ENCODE measurements at regions not wholly inside any gene's neighbourhood (a gene's known extent, or its start where the extent isn't known, plus 50 kb on each side); places are given as distances from the start of the nearest gene placed in this dataset.

GRCh38 chr2:215597577-215597976 is 161.7 kb upstream of the FN1 start:
- no peak for DNase-seq (ENCODE audit: low read depth)
- no peak overlapping the region for H3K4me3 ChIP-seq (ENCODE audit: low read depth, low read length)
- no peak for TF ChIP-seq CTCF (IDR thresholded peaks at IDR 0.05; ENCODE audit: control insufficient read depth, extremely low read depth, insufficient read depth)

- no peak for DNase-seq (ENCODE audit: low read depth)
- H3K4me3 ChIP-seq (ENCODE audit: low read depth, low read length) = no peak overlapping the region
- no peak for TF ChIP-seq CTCF (IDR thresholded peaks at IDR 0.05; ENCODE audit: control insufficient read depth, extremely low read depth, insufficient read depth)
Observed at GRCh38 chr2:215594766-215595165, 158.9 kb upstream of the FN1 start.

- no peak for TF ChIP-seq CTCF (IDR thresholded peaks at IDR 0.05; ENCODE audit: control insufficient read depth, extremely low read depth, insufficient read depth)
- H3K4me3 ChIP-seq (ENCODE audit: low read depth, low read length) = no peak overlapping the region
- no peak for DNase-seq (ENCODE audit: low read depth)
Observed at GRCh38 chr2:215590010-215590745, 154.3 kb upstream of the FN1 start.

- TF ChIP-seq CTCF (IDR thresholded peaks at IDR 0.05; ENCODE audit: control insufficient read depth, extremely low read depth, insufficient read depth) = no peak
- DNase-seq (ENCODE audit: low read depth) = no peak
Observed at GRCh38 chr2:215583881-215584280, 148.0 kb upstream of the FN1 start.

GRCh38 chr2:215579809-215580208 is 143.9 kb upstream of the FN1 start:
- H3K4me3 ChIP-seq (ENCODE audit: low read depth, low read length) = no peak overlapping the region
- TF ChIP-seq CTCF (IDR thresholded peaks at IDR 0.05; ENCODE audit: control insufficient read depth, extremely low read depth, insufficient read depth) = no peak
- DNase-seq (ENCODE audit: low read depth) = no peak

More at GRCh38 chr2:215583881-215584280, 148.0 kb upstream of the FN1 start:
- no peak overlapping the region for H3K4me3 ChIP-seq (ENCODE audit: low read depth, low read length)

- no peak for TF ChIP-seq CTCF (IDR thresholded peaks at IDR 0.05; ENCODE audit: control insufficient read depth, extremely low read depth, insufficient read depth)
- DNase-seq (ENCODE audit: low read depth) = no peak
- no peak overlapping the region for H3K4me3 ChIP-seq (ENCODE audit: low read depth, low read length)
Observed at GRCh38 chr2:215577356-215577755, 141.5 kb upstream of the FN1 start.

GRCh38 chr2:215576572-215576971 is 140.7 kb upstream of the FN1 start:
- H3K4me3 ChIP-seq (ENCODE audit: low read depth, low read length) = no peak overlapping the region
- no peak for TF ChIP-seq CTCF (IDR thresholded peaks at IDR 0.05; ENCODE audit: control insufficient read depth, extremely low read depth, insufficient read depth)
- DNase-seq (ENCODE audit: low read depth) = no peak
